Parathyroid adenoma (tissue), 2 donors: ENCODE measurements at regions not wholly inside any gene's neighbourhood (a gene's known extent, or its start where the extent isn't known, plus 50 kb on each side); places are given as distances from the start of the nearest gene placed in this dataset.

Experiments used
- H2AFZ ChIP-seq: fragments of 300-600 bp; sonication (generic); one replicate; pipeline ENCODE4 v1.7.0; 2017; ENCODE audit warnings: antibody characterized with exemption, mild to moderate bottlenecking
- H3K27ac ChIP-seq: fragments of 300-600 bp; sonication (generic); one replicate; pipeline ENCODE4 v1.7.0; 2017
- H3K27me3 ChIP-seq: fragments of 300-600 bp; sonication (generic); one replicate; pipeline ENCODE4 v1.7.0; 2017; ENCODE audit warnings: low read length; ENCODE audit not compliant: control insufficient read depth, insufficient read depth
- H3K36me3 ChIP-seq: fragments of 300-600 bp; sonication (generic); one replicate; pipeline ENCODE4 v1.7.0; 2017; ENCODE audit warnings: low read length; ENCODE audit not compliant: control insufficient read depth, insufficient read depth
- H3K4me1 ChIP-seq: fragments of 300-600 bp; sonication (generic); one replicate; pipeline ENCODE4 v1.7.0; 2017; ENCODE audit warnings: control low read depth
- H3K4me2 ChIP-seq: fragments of 300-600 bp; sonication (generic); one replicate; pipeline ENCODE4 v1.7.0; 2017; ENCODE audit warnings: low read length
- H3K4me3 ChIP-seq: fragments of 300-600 bp; sonication (generic); one replicate; pipeline ENCODE4 v1.7.0; 2017; ENCODE audit warnings: low read depth, low read length
- H3K79me2 ChIP-seq: fragments of 300-600 bp; sonication (generic); one replicate; pipeline ENCODE4 v1.7.0; 2017; ENCODE audit warnings: control low read depth
- H3K9ac ChIP-seq: fragments of 300-600 bp; sonication (generic); one replicate; pipeline ENCODE4 v1.7.0; 2017; ENCODE audit warnings: mild to moderate bottlenecking
- H3K9me3 ChIP-seq: fragments of 300-600 bp; sonication (generic); one replicate; pipeline ENCODE4 v1.7.0; 2017; ENCODE audit warnings: low read length; ENCODE audit not compliant: control insufficient read depth
- CTCF ChIP-seq: fragments of 300-600 bp; sonication (generic); IDR thresholded peaks from one replicate; pipeline ENCODE4 v1.7.0; 2017; ENCODE audit warnings: antibody characterized with exemption, mild to moderate bottlenecking
- donor health status: primary hyperparathyroidism.

DNA sequence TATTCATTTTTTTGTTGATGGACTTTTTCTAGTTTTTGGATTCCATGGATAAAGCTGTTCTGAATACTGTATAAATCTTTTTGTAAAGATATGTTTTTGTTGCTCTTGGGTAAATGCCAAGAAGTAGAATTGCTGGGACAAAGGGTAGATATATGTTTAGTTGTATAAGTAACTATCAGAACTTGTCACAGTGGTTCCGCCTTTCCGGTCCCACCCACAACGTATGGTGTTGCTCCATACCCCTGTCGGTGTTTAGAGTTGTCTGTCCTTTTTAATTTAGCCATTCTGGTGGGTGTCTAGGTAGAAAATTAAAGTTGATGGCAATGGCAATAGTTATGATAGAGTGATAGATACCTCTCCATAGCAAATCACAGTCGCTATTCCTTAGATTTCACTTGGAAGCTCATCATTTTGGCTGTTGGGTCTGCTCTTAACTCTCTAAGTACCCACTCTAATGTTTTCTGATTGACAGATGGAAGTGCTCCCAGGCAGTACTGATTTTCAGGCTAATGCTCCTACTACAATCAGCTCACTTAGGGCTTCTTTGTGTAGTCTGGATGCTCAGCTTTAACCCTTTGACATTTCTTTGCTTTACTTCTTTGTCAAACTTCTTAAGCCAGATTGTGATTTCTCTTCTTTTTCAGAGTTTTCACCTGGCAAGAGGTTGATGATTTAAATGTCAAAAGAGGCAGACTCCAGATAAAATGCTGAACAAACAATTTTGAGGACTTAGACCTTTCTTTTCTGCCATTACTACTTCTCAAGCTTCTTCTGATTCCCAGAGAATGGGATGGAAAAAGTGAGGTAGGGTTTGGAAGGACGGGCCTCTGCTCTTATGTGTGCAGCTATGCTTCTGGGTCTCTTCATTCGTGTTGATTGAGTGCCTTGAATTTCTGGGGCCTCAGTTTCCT, 156.4 kb downstream of the AQP4 start:
- Histone ChIP-seq H3K9ac (no peak overlapping the region), H3K4me3 (no peak overlapping the region), H3K36me3 (no peaks in the 10 kb centered on the region), H3K79me2 (no peaks in the 10 kb centered on the region), H3K4me2 (no peak overlapping the region), H2AFZ (no peak overlapping the region), H3K9me3 (no peaks in the 10 kb centered on the region), H3K27ac (no peak overlapping the region), H3K27me3 (no peaks in the 10 kb centered on the region), H3K4me1 (no peaks in the 10 kb centered on the region)
- no peak for TF ChIP-seq CTCF

- no peak overlapping the region for H3K4me2 ChIP-seq
- H3K27ac ChIP-seq: no peak overlapping the region
- no peak overlapping the region for H3K4me3 ChIP-seq
- no peaks in the 10 kb centered on the region for H3K79me2 ChIP-seq
- H3K27me3 ChIP-seq: no peaks in the 10 kb centered on the region
- H3K4me1 ChIP-seq: no peaks in the 10 kb centered on the region
- TF ChIP-seq CTCF: no peak
- H3K9me3 ChIP-seq: no peaks in the 10 kb centered on the region
- H2AFZ ChIP-seq: no peak overlapping the region
- no peaks in the 10 kb centered on the region for H3K36me3 ChIP-seq
- H3K9ac ChIP-seq: no peak overlapping the region
These were observed 158.6 kb downstream of the AQP4 start for GRCh38 chr18:26706911-26707351.

DNA sequence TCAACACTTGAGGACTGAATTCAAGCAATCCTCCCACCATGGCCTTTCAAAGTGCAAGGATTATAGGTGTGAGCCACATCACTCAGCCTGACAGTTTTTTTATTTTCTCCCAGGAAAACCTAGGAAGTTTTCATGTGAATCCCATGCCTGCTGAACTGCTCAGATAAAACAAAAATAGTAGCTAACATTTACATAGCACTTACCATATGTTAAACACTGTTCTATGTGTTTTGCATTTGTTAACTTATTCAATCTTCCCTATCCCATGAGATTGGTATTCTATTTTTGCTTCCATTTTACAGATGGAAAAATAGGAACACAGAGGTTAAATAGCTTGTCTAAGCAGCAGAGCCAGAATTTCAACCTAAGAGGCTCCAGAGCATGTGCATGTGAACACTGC, 157.4 kb upstream of the KCTD1 start:
- TF ChIP-seq CTCF: no peak
- H3K27me3 ChIP-seq: no peaks in the 10 kb centered on the region

DNA sequence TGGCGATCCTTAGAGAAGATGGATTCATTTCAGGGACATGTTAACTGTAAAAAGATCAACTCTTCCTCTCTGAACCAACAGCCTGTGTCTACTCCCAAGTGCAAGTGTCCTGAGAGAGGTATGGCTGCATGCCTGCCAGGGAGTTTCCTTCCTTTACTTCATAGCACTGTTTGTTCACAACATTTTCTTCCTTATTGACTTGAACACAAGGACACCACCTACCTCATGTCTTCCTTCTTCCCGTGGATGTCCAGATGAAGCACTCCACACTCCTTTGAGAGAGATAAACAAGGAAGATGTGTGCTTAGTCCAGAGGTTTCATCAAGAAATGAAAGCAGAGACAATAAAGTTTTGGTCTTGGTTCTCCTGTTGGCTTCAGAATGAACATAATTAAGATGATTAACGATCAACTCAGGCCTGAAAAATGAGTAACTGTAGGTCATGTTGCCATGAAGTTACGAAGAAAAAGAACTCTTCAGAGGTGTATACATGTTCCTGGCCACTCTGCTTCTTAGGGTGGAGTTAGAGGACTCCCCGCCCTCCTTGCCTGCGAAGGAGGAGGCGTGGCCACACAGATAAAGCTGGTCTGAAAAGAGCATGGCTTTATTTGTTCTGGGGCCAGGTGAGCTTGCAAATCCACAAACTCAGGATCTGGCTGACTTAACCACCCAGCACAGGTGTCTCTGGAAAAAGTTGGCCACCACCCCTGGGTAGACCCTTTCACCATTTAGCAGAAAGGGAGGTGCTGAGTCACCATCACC, 155.0 kb upstream of the KCTD1 start:
- Histone ChIP-seq H3K4me1 (no peaks in the 10 kb centered on the region), H3K79me2 (no peaks in the 10 kb centered on the region), H3K4me3 (no peak overlapping the region), H3K27ac (no peak overlapping the region), H3K27me3 (no peaks in the 10 kb centered on the region), H3K9me3 (no peaks in the 10 kb centered on the region), H3K4me2 (no peak overlapping the region), H3K9ac (no peak overlapping the region), H2AFZ (no peak overlapping the region), H3K36me3 (no peaks in the 10 kb centered on the region)
- no peak for TF ChIP-seq CTCF

More for the DNA sequence above, 157.4 kb upstream of the KCTD1 start:
- H3K79me2 ChIP-seq: no peaks in the 10 kb centered on the region
- H3K27ac ChIP-seq: no peak overlapping the region
- H3K4me1 ChIP-seq: no peaks in the 10 kb centered on the region
- H3K4me3 ChIP-seq: no peak overlapping the region
- H2AFZ ChIP-seq: no peak overlapping the region
- no peak overlapping the region for H3K4me2 ChIP-seq
- H3K36me3 ChIP-seq: no peaks in the 10 kb centered on the region
- H3K9ac ChIP-seq: no peak overlapping the region
- no peaks in the 10 kb centered on the region for H3K9me3 ChIP-seq
